ACC112 (cell line): ENCODE measurements at regions not wholly inside any gene's neighbourhood (a gene's known extent, or its start where the extent isn't known, plus 50 kb on each side); places are given as distances from the start of the nearest gene placed in this dataset.
"Not testable (repeated sequence)": the region's sequence is repeated elsewhere in the genome, so short reads cannot be mapped to it uniquely, and the experiment has no call there.

ENCODE experiments used
- H2AFZ ChIP-seq: fragments of 200-600 bp; sonication (generic); one replicate; pipeline ENCODE4 v1.6.0; 2017; ENCODE audit warnings: antibody characterized with exemption, low read length; ENCODE audit not compliant: unreplicated experiment
- H3K27ac ChIP-seq: fragments of 200-600 bp; sonication (generic); 2 replicates; pipeline ENCODE4 v1.5.1; 2014; ENCODE audit warnings: low read depth, mild to moderate bottlenecking, antibody characterized with exemption, low read length, moderate library complexity
- H3K27me3 ChIP-seq: fragments of 200-600 bp; sonication (generic); 2 replicates; pipeline ENCODE4 v1.6.1; 2014; ENCODE audit warnings: mild to moderate bottlenecking, antibody characterized with exemption, low read length, moderate library complexity, mixed read lengths; ENCODE audit not compliant: insufficient read depth
- H3K36me3 ChIP-seq: fragments of 200-600 bp; sonication (generic); 2 replicates; pipeline ENCODE4 v1.6.1; 2016; ENCODE audit warnings: mild to moderate bottlenecking, antibody characterized with exemption, low read length, moderate library complexity, mixed read lengths; ENCODE audit not compliant: insufficient read depth
- H3K4me1 ChIP-seq: fragments of 200-600 bp; sonication (generic); one replicate; pipeline ENCODE4 v1.6.1; 2016; ENCODE audit warnings: low read length, mixed read lengths; ENCODE audit not compliant: insufficient read depth, unreplicated experiment, control insufficient read depth
- H3K4me3 ChIP-seq: fragments of 200-600 bp; sonication (generic); 2 replicates; pipeline ENCODE4 v1.5.1; 2014; ENCODE audit warnings: mild to moderate bottlenecking, low read depth, low read length
- H3K79me2 ChIP-seq: fragments of 200-600 bp; sonication (generic); one replicate; pipeline ENCODE4 v1.6.0; 2016; ENCODE audit warnings: low read length; ENCODE audit not compliant: control insufficient read depth, unreplicated experiment, insufficient read depth

DNA sequence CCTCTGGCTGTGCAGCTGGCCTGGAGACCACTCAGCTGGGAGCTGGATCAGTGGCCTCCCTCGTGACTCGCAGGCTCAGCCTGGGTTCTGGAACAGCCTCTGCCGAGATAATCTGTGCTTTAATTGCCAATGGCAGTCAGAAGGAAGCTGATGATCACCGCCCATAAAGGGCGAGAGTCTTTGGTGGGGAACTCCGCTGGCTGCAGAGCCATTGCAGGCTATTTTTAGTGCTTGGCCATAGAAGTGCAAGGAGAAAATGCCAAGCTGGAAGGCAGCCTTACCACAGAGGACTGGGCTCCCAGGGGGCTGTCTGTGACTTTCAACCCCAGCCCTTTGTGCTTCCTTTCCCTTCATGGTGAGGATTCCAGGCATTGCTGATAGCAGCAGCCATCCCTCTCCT, 62.2 kb upstream of the TENM4 start:
- no peak overlapping the region for H2AFZ ChIP-seq
- H3K27ac ChIP-seq: no peak overlapping the region
- H3K4me3 ChIP-seq: no peak overlapping the region
- no peaks in the 10 kb centered on the region for H3K27me3 ChIP-seq
- H3K79me2 ChIP-seq: no peaks in the 10 kb centered on the region
- no peaks in the 10 kb centered on the region for H3K36me3 ChIP-seq
- no peaks in the 10 kb centered on the region for H3K4me1 ChIP-seq

DNA sequence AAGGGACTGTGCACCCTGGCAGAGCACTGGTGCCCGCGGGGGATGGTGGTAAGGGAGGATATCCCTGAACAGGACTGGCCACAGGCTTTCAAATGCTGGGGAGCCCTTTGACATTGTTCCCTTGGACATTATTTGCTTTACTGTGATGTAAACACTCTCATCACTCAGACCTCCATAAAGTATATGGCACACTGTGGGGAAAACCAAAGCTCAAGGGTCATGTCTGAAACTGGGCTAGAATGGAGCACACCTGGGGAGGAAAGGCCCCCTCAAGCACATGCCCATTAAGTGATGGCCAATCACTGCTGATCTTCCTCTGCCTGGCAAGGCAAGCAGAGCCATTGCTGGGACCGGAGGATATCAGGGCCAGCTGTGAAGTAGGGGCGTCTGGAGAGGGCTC, 60.9 kb upstream of the TENM4 start:
- Histone ChIP-seq H3K36me3 (no peaks in the 10 kb centered on the region), H2AFZ (no peak overlapping the region), H3K4me3 (no peak overlapping the region), H3K27me3 (no peaks in the 10 kb centered on the region), H3K27ac (no peak overlapping the region), H3K79me2 (no peaks in the 10 kb centered on the region), H3K4me1 (no peaks in the 10 kb centered on the region)

DNA sequence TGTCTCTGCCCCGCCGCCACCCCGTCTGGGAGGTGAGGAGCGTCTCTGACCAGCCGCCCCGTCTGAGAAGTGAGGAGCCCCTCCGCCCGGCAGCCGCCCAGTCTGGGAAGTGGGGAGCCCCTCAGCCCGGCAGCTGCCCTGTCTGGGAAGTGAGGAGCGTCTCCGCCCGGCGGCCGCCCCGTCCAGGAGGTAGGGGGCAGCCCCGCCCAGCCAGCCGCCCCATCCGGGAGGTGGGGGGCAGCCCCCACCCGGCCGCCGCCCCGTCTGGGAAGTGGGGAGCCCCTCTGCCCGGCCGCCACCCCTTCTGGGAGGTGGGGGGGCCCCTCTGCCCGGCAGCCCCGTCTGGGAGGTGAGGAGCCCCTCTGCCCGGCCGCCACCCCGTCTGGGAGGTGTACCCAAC, 59.1 kb upstream of the TENM4 start:
- not testable (repeated sequence) for H3K4me1 ChIP-seq, H3K27ac ChIP-seq, H3K4me3 ChIP-seq, H3K36me3 ChIP-seq, H3K79me2 ChIP-seq, H2AFZ ChIP-seq, H3K27me3 ChIP-seq

DNA sequence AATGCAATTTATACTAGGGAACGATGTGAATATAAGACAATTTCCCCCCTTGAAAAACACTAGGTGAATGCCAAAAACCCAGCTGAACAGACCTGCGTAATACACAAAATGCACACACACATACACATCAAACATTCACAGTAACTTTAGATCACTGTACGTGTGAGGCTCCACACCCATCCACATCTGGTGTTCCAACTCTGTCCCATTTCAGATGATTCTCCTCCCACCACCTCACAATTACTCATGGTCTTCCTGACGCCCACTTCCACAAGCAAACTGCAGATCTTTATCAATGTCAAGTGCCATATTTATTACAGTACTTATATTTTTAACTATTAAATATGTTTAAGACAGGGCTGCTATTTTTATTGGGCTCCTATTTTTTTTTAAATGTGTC, 57.8 kb upstream of the TENM4 start:
- Histone ChIP-seq H3K27ac (no peak overlapping the region), H3K36me3 (no peaks in the 10 kb centered on the region), H2AFZ (no peak overlapping the region), H3K4me3 (no peak overlapping the region), H3K4me1 (no peaks in the 10 kb centered on the region), H3K79me2 (no peaks in the 10 kb centered on the region), H3K27me3 (no peaks in the 10 kb centered on the region)

DNA sequence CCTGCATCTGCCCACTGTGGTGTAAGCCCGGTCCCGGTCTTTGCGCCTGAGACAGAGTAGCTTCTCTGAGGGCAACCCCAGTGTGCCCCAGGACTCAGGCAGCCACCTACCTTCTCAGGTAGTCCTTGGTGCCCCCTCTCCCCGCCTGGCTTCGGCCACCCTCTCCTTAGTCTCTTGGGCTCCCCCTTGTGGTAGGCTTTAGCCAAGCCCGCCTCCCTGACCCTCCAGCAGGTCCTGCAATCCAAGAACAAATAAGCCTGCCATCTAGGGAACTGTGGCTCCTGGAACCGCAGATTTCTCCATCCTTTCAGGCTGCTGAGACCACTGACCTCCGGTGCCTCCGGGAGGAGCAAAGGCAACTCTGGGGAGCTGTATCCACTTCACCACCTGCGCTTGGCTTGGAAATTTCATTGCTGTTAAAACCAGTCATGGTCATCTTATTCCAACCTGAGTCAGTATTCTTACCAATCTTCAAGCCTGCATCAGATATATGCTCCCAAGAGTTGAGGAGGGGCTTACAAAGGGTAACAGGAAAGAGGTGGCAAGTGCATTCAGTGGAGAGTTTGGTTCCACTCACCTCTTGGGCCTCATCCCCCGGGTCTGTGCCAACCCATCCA, 52.8 kb upstream of the TENM4 start:
- H3K4me3 ChIP-seq: no peak overlapping the region
- no peaks in the 10 kb centered on the region for H3K27me3 ChIP-seq
- H3K36me3 ChIP-seq: no peaks in the 10 kb centered on the region
- H3K27ac ChIP-seq: no peak overlapping the region
- H3K4me1 ChIP-seq: no peaks in the 10 kb centered on the region
- H3K79me2 ChIP-seq: no peaks in the 10 kb centered on the region
- H2AFZ ChIP-seq: no peak overlapping the region

DNA sequence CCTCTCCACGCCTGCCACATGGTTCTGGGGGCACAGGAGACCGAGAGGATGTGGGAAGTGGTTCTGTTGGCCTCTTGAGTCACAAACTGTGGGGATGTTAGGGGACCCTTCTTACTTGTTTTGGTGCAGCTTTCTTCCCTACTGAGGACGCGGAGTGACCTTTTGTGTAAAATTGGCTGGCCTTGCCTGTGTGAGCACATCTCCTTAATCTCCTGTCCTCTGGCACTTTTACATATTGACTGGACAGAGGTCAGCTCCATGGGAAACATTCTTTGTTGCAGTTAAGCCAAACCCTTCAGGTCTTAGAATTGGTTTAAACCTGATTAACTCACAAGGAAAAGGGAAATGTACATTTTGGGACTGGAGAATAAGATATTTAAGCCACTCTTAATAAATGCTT, 51.2 kb upstream of the TENM4 start:
- no peaks in the 10 kb centered on the region for H3K36me3 ChIP-seq
- H3K4me3 ChIP-seq: no peak overlapping the region
- H3K27me3 ChIP-seq: no peaks in the 10 kb centered on the region
- H3K27ac ChIP-seq: no peak overlapping the region
- H3K79me2 ChIP-seq: no peaks in the 10 kb centered on the region
- no peaks in the 10 kb centered on the region for H3K4me1 ChIP-seq
- no peak overlapping the region for H2AFZ ChIP-seq
